Left cardiac atrium (tissue), 4 donors: ENCODE measurements at regions not wholly inside any gene's neighbourhood (a gene's known extent, or its start where the extent isn't known, plus 50 kb on each side); places are given as distances from the start of the nearest gene placed in this dataset.
"Not testable (repeated sequence)": the region's sequence is repeated elsewhere in the genome, so short reads cannot be mapped to it uniquely, and the experiment has no call there.

ENCODE experiments used
- ATAC-seq, 2 donors: fragments of 200-7000 bp; cut with Tn5 transposase; one replicate each; pipeline ENCODE4 v1.9.1; 2020; ENCODE audit warnings: mild to moderate bottlenecking in 2 of 2, moderate library complexity in 2 of 2
- DNase-seq: peaks from one replicate; pipeline ENCODE4 v3.0.0-alpha.2; 2020
- intact Hi-C, 2 donors: fragments of 100-400 bp; cut with DNase I; formaldehyde crosslinking; loops; one replicate each; pipeline versions ENCODE4 v1.14.1 to v1.15.1; 2022 to 2023
- donor health status: DM: no; HTN: yes; CAD: no.
- donor health status: DM: no; HTN: yes; CAD: no; lungs with severe emphysema.
- donor health status: DM: yes; HTN: yes; CAD: no.
- donor health status: Dilated cardiomyopathy.

DNA sequence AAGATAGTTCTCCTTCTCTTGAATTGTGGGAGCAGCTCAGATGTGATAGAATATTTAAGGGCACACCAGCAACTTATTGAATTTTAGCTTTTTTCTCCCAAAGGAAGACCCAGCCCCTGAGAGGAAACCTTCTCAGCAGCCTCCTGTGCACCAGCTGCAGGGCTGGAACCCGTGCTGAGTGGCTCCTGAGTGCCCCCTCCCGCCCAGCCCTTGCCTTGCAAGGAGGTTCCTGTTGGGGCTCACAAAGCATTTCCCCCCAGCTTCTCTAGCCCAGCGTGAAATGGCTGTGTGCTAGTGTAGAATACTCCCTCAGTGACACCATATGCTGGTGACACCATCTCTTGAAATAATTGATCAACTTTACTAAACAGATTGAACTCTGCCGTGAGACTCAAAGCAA lies 1180.1 kb downstream of the TMEM121 start:
- ATAC-seq, intact Hi-C loops: not testable (repeated sequence)

DNA sequence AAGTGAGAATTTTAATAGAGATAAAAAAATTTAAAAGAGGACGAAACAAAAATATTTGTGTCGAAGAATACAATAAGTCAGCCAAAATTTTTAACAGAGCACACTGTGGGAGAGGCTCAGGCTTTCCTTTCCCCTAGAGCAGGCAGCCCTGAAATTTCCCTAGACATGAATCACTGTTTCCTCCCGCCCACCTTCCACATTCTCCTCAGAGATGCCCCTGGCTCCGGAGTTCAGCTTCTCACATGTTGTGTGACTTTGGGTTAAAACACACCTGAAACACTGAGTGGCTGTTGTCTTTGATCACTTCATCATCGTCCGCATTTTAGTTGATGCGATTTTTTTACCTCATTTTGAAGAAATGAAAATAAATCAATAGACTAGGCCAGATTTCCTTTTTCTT lies 1183.8 kb downstream of the TMEM121 start:
- ATAC-seq, intact Hi-C loops, DNase-seq: not testable (repeated sequence)

More for the DNA sequence above, 1180.1 kb downstream of the TMEM121 start:
- not testable (repeated sequence) for DNase-seq

DNA sequence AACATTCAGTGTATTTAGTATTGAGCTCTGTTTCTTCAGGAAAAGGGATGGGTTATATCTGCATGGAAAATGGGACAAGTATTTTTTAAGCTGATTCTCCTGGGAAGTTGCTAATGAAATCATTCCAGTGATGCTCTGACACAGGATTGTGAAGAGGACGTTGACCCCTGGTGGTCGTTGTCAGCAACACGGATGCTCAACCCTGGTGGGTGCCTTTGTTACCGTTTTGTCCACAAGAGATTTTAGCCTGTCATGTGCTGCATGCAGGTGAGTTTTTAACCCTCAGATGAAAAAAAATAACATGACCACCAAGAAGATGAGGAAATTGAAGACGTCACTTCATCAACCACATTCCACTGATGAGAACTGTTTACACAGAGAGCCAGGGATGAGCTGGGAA lies 1186.1 kb downstream of the TMEM121 start:
- intact Hi-C loops, ATAC-seq, DNase-seq: not testable (repeated sequence)

DNA sequence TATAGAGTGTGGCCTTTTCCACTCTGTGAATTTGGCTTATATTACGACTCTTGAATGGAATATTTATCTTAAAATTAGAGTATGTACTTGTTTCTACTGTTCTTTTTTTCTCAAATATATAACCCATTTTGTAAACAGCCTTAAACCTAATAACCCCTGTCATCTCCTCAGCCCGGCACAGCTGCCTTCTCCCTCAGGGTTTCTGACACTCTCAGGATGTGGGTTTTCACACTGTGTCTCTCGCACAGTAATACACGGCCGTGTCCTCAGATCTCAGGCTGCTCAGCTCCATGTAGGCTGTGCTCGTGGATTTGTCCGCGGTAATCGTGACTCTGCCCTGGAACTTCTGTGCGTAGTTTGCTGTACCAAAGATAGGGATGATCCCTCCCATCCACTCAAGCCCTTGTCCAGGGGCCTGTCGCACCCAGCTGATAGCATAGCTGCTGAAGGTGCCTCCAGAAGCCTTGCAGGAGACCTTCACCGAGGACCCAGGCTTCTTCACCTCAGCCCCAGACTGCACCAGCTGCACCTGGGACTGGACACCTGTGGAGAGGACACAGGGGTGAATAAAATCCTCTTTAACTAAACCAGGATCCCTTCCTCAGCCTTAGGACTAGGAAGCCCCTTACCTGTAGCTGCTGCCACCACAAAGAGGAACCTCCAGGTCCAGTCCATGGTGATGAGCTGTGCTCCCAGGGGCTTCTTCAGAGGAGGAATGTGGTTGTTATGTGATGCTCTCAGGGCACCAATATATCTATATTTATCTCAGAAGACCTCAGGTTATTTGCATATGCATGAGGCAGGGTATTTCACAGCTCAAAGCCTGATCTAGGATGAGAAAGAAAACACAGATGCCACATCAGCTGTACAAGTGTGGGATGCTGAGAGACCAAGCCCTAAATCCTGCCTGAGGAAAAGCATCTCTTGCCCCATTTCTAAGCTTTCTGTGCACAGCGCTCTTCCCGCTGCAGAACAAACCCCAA lies 1188.4 kb downstream of the TMEM121 start:
- ATAC-seq, DNase-seq, intact Hi-C loops: not testable (repeated sequence)

DNA sequence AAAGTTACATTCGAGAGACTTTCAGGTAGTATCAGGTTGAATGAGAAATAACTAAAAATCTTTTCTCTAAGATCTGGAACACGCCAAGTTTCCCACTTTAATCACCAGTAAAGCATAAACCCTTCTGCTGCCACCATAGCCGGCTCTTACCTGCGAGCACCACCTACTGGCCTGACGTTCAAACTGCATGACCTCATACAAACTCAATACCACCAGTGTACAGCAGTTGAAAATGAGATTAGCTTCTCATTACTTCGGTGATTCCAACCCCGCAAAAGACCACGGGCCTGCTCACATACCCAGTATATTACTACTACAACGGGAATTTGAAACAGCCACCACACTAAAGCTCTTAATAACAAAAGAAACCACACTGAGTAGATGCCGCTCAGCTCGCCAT lies 1191.2 kb downstream of the TMEM121 start:
- DNase-seq, intact Hi-C loops: not testable (repeated sequence)
- peak in 1 of 2 donors; percentile 51 for ATAC-seq

DNA sequence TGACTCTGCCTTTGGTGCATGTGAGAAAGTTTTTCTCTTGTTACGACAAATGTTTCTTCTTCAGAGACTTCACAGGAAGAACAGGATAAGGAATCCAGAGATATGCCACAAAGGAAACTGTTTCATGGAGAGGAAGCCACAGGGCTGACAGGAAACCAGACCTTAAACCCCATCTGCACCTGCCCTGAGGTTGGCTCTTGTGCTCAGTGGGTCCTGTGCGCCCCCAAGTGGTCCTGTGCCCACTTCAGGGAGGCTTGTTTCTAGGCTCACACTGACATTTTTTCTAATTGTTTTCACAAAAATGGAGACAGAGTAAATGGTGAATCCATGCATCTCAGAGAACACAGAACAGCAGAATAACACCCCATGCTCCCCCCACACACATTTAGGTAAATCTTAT lies 1193.5 kb downstream of the TMEM121 start:
- intact Hi-C loops, DNase-seq, ATAC-seq: not testable (repeated sequence)

DNA sequence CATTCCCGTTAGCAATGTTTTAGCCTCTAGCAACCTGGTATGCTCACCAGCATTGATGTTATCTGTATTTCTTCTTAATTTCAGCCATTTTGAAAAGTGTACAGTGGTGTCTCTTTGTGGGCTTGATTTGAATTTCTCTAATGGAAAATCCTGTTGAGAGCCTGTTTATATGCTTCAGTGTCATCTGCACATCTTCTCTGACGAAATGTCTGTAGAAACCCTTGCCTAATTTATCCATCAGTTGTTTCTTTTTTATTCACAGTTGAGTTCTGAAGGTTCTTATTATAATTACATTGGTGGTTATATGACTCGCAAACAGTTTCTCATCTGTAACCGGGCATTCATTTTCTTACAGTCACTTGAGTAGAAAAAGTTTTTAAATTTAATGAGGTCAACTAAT lies 1195.5 kb downstream of the TMEM121 start:
- DNase-seq, intact Hi-C loops, ATAC-seq: not testable (repeated sequence)

DNA sequence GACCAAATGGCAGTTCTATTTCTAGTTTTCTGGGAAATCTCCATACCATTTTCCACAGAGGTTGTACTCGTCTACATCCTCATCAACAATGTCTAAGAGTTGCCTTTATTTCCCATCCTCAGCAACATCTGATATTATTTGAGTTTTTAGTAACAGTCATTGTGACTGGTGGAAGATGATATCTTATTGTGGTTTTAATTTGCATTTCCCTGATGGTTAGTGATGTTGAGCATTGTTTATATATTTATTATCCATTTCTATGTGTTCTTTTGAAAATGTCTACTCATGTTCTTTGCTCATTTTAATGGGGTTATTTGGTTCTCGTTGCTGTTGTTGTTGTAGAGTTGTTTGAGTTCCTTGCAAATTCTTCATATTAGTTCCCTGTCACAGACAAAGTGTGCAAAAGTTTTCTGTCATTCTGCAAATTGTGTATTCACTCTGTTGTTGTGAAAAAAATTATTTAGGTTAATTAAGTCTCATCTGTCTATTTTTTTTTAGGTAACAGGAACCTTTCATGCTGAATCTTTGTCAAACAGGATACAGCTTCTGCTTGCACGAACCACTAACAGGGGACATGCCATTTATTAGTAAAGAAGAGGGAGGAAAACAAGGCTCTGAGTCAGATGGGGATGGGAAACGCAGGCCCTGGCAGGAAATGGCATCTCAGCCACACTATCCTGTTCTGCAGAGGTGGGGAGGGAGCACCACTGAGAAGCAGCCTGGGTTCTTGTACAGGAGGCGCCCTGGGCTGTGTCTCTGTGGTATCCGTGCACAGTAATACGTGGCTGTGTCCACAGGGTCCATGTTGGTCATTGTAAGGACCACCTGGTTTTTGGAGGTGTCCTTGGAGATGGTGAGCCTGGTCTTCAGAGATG lies 1196.7 kb downstream of the TMEM121 start:
- DNase-seq, intact Hi-C loops, ATAC-seq: not testable (repeated sequence)

DNA sequence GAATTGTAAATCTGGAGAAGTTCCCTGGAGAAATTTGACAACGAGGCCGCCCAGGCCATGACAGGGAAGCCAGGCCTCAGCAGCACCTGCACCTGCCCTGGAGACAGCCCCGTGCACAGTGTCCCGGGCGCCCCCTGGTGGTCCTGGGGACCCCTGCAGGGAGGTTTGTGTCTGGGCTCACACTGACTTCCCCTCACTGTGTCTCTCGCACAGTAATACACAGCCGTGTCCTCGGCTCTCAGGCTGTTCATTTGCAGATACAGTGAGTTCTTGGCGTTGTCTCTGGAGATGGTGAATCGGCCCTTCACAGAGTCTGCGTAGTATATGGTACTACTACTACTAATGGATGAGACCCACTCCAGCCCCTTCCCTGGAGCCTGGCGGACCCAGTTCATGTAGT lies 1201.6 kb downstream of the TMEM121 start:
- intact Hi-C loops, DNase-seq, ATAC-seq: not testable (repeated sequence)

DNA sequence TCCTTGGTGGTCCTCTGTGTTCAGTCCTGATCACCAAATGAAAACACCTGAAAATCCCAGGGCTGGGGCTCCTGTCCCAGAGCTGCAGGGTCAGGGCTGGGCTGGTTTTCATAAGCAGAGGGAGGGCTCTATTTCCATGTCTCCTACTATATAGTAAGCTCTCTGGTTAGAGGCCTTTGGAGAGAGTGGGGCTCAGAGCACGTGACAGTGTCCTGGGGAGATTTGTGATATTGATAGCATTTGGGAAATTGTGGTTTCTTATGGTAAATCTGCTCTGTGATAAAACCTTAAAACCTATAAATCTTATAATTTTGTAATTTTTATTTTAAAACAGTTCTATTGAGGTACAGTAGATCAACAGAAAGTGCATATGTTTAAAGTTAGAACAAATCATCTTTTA lies 1202.2 kb downstream of the TMEM121 start:
- intact Hi-C loops: no loop called here
- ATAC-seq (no peak), DNase-seq (no peak)

DNA sequence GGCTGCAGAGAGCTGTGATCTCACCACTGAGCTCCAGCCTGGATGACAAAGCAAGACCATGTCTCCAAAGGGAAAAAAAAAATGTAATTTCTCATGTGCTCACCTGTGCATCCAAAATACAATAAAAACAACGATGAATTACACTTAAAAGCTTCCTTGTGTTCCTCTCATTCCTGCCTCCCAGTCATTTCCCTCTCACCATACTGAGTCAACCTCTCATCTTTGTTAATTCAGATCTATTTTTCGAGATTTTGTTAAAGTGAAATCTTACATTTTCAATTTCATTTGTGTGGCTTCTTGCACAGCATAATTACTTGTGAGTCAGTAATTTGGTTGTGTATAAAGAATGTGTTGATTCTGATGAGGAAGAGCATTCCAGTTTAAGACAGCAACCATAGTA lies 1203.2 kb downstream of the TMEM121 start:
- intact Hi-C loops: no loop called here
- no peak for DNase-seq
- ATAC-seq: no peak

DNA sequence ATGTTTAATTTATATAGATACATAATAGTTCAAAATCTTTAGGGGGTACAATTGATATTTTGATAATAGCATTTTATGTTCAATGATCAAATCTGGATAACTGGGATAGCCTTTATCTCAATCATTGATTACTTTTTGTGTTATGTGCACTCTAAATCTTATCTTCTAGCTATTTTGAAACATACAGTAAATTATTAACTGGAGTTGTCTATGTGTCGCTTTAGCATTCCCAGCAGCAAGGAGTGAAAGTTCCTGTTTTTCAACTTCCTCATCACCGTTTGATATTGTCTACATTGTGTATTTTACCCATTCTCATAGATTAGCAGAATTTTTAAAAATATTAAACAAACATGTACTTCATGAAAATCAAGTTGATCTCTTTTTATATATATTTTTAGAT lies 1207.4 kb downstream of the TMEM121 start:
- intact Hi-C loops: no loop called here
- no peak for DNase-seq
- no peak for ATAC-seq

DNA sequence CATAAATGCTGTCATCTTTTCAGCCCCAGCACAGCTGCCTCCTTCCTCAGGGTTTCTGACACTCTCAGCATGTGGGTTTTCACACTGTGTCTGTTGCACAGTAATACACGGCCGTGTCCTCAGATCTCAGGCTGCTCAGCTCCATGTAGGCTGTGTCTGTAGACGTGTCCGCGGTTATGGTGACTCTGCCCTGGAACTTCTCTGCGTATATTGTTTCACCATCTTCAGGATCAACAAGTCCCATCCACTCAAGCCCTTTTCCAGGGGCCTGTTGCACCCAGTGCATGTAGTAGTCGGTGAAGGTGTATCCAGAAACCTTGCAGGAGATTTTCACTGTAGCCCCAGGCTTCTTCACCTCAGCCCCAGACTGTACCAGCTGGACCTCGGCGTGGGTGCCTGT lies 1210.6 kb downstream of the TMEM121 start:
- intact Hi-C loops: no loop called here

DNA sequence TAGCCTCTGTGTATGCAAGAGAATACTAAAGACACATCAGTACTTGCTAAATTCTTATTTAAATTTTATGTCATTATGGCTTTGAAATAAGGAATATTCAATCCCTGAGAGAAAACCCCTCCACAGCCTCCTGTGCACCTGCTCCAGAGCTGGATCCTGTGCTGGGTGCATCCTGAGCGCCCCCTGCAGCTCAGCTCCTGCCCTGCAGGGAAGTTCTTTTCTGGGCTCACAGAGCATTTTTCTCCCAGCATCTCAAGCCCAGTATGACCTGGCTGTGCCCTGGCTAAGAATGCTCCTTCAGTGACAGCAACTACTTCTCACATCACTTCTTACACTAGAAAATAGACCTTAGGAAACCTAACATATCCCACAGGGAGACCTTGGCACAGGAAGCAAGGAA lies 1211.7 kb downstream of the TMEM121 start:
- intact Hi-C loops: no loop called here
- no peak for DNase-seq
- ATAC-seq: no peak

More for the DNA sequence above, 1210.6 kb downstream of the TMEM121 start:
- no peak for DNase-seq
- no peak for ATAC-seq

DNA sequence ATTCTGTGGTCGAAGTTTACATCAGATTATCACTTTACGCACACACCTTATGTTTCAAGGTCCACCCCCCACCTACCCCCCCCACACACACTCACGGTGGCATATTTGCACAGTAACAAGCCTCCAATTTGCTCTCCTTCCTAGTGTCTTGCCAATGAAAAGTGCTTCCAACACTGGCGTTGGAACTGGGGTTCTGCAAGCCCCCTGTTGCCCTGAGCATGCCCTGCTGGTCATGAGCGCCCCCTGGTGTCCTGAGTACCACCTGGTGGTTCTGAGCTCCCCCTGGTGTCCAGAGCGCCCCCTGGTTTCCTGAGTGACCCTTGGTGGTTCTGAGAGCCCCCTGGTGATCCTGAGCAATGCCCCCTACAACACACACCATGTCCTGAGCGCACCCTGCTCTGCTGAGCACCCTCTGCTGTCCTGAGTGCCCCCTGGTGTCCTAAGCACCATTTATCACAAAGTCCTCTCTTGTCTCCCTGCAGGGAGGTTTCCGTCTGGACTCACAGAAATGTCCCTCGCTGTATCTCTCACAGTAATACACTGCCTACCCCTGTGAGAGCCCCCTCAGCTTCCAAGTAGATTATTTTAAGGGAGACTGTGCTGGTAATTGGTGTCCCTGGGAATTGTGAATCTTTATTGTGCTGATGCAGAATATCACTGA lies 1212.3 kb downstream of the TMEM121 start:
- ATAC-seq, DNase-seq, intact Hi-C loops: not testable (repeated sequence)

DNA sequence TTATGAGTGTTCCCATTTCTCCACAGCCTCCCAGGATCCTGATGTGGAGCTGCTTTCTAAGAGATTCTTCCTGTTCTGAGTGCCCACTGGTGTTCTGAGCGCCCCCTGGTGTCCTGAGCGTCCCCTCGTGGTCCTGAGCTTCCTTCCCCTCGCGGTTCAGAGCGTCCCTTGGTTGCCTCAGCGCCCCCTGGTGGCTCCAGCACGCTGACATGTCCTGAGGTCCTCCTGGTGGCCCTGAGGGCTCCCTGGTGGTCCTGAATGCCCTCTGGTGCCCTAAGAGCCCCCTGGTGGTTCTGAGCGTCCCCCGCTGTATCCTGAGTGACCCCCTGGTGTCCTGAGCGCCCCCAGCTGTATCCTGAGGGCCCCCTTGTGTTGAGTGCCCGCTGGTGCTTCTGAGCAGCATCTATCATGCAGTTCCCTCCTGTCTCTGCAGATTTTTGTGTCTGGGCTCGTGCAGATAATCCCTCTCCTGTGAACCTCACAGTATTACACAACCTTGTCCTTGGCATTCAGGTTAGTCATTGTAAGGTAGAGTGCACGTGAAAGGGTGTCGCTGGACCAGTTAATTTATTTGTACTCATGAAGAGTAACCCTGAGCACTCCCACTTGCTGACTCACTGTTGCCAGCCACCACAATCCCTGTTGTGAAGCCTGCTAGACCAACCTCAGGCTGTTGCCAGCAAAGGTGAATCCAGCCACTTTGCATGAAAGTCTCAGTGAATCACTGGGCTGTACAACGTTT lies 1214.9 kb downstream of the TMEM121 start:
- ATAC-seq, intact Hi-C loops: not testable (repeated sequence)
- peak; percentile 18 for DNase-seq

DNA sequence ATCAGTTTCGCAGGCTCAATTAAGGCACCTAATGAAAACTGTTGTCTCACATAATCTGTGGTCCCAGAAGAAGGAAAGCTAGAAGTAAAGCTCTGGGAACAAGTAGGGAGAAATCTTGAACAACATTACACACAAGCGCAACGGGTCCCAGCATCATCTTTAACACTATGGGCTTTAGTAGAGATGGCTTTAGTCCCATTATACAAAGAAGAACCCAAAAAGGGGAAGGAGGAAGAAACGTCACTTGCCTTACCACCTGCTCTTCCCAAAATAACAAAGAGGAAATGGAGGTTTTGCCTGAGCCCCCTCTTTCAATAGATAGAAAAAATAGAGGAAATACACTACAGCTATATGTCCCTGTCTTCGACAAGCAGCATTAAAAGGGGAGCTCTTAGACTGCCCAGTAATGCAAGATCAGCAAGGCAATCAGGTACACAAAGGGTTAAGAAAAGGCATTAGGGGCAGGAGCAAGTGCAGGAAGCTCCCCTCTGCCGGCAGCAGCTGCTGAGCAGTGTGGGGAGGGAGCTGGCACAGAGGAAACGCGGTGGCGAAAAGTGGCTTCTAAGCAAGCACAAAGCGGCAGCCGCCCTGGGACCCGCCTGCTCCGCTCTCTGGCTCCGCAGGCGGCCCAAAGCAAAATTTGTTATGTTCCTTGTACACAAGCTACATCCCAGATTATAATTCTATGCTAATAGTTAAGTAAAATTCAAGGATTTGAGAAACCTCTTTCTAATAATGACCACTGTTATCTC lies 1218.8 kb downstream of the TMEM121 start:
- ATAC-seq, intact Hi-C loops, DNase-seq: not testable (repeated sequence)

DNA sequence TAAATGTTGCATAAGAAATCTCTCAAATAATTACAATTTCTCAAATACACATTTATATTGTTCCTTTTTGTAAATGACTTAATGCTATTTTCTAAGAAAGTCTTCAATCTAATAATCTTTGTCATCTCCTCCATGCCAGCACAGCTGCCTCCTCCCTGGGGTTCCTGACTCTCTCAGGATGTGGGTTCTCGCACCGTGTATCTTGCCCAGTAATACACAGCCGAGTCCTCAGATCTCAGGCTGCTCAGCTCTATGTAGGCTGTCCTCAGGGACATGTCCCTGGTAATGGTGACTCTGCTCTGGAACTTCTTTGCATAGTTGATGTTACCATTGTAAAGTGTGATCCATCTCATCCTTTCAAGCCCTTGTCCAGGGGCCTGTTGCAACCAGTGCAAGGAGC lies 1223.7 kb downstream of the TMEM121 start:
- intact Hi-C loops, ATAC-seq, DNase-seq: not testable (repeated sequence)
